IMR-90 (cell line): ENCODE measurements at regions not wholly inside any gene's neighbourhood (a gene's known extent, or its start where the extent isn't known, plus 50 kb on each side); places are given as distances from the start of the nearest gene placed in this dataset.

Source experiments
- CHD1 ChIP-seq: IDR thresholded peaks from 2 replicates; pipeline ENCODE4 v1.6.1; 2012; ENCODE audit warnings: low read depth, low read length, improper control_type of control experiment
- CTCF ChIP-seq: conservative IDR thresholded peaks from 2 replicates; pipeline ENCODE4 v1.5.1; 2012; ENCODE audit warnings: mild to moderate bottlenecking, low read depth, low read length, improper control_type of control experiment
- MAFK ChIP-seq: IDR thresholded peaks from 2 replicates; pipeline ENCODE4 v1.6.1; 2012; ENCODE audit warnings: low read depth, low read length, improper control_type of control experiment
- POLR2A ChIP-seq: IDR thresholded peaks from 2 replicates; pipeline ENCODE4 v1.6.1; 2012; ENCODE audit warnings: mild to moderate bottlenecking, low read depth, low read length
- TF ChIP-seq, protein P1 (sequence below): fragments of 150-350 bp; IDR thresholded peaks from 2 replicates; pipeline ENCODE4 v1.6.1; 2017; ENCODE audit warnings: mild to moderate bottlenecking, antibody characterized with exemption, low read length, low read depth

GRCh38 chr3:11948866-11949265 is 55.3 kb upstream of the SYN2 start:
- TF ChIP-seq, protein P1, sequence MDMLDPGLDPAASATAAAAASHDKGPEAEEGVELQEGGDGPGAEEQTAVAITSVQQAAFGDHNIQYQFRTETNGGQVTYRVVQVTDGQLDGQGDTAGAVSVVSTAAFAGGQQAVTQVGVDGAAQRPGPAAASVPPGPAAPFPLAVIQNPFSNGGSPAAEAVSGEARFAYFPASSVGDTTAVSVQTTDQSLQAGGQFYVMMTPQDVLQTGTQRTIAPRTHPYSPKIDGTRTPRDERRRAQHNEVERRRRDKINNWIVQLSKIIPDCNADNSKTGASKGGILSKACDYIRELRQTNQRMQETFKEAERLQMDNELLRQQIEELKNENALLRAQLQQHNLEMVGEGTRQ = no peak
- no peak for TF ChIP-seq MAFK
- TF ChIP-seq POLR2A = no peak
- no peak for TF ChIP-seq CTCF
- no peak for TF ChIP-seq CHD1
